Fibroblast of lung (primary cell): ENCODE measurements at regions not wholly inside any gene's neighbourhood (a gene's known extent, or its start where the extent isn't known, plus 50 kb on each side); places are given as distances from the start of the nearest gene placed in this dataset.
A peak's percentile ranks its signal among the peaks of the same experiment; 100 is the strongest.

Experiments used
- DNase-seq, 2 donors: peaks; one replicate each; pipeline versions ENCODE4 v3.0.0 to v3.0.0-alpha.2; 2010; ENCODE audit warnings: low read depth in 2 of 2
- H2AFZ ChIP-seq: 2 replicates; pipeline ENCODE4 v1.5.1; 2012; ENCODE audit warnings: low read length, control low read depth, inconsistent platforms
- H3K27ac ChIP-seq: 2 replicates; pipeline ENCODE4 v1.5.1; 2011; ENCODE audit warnings: low read length, control low read depth; ENCODE audit not compliant: insufficient read depth
- H3K27me3 ChIP-seq: 2 replicates; pipeline ENCODE4 v1.5.1; 2011; ENCODE audit warnings: mild to moderate bottlenecking, low read length; ENCODE audit not compliant: control insufficient read depth, insufficient read depth
- H3K36me3 ChIP-seq: 2 replicates; pipeline ENCODE4 v1.5.1; 2011; ENCODE audit warnings: low read length; ENCODE audit not compliant: control insufficient read depth, insufficient read depth
- H3K4me1 ChIP-seq: 2 replicates; pipeline ENCODE4 v1.5.1; 2011; ENCODE audit warnings: low read length; ENCODE audit not compliant: control insufficient read depth, insufficient read depth; ENCODE audit errors: extremely low read depth
- H3K4me2 ChIP-seq: 2 replicates; pipeline ENCODE4 v1.5.1; 2011; ENCODE audit warnings: low read length, control low read depth; ENCODE audit not compliant: insufficient read depth; ENCODE audit errors: extremely low read depth
- H3K4me3 ChIP-seq, 4 experiments: fragments of 200-600 bp in 1 of 4; sonication (generic) in 1 of 4; replicated peaks in 1 of 4; 2 replicates each; pipeline ENCODE4 v1.5.1; 2011 to 2016; ENCODE audit warnings: low read length in 4 of 4, low read depth in 3 of 4, mild to moderate bottlenecking in 3 of 4, control low read depth in 2 of 4, inconsistent platforms in 1 of 4, mixed read lengths in 1 of 4; ENCODE audit not compliant: insufficient read depth in 1 of 4; ENCODE audit errors: control extremely low read depth in 1 of 4
- H3K79me2 ChIP-seq: 2 replicates; pipeline ENCODE4 v1.5.1; 2012; ENCODE audit warnings: mild to moderate bottlenecking, low read length, inconsistent platforms; ENCODE audit not compliant: control insufficient read depth, insufficient read depth
- H3K9ac ChIP-seq: 2 replicates; pipeline ENCODE4 v1.5.1; 2011; ENCODE audit warnings: mild to moderate bottlenecking, low read length, control low read depth; ENCODE audit not compliant: insufficient read depth
- H3K9me3 ChIP-seq: 2 replicates; pipeline ENCODE4 v1.5.1; 2012; ENCODE audit warnings: low read depth, low read length; ENCODE audit not compliant: control insufficient read depth, insufficient read depth
- H4K20me1 ChIP-seq: 2 replicates; pipeline ENCODE4 v1.5.1; 2011; ENCODE audit warnings: low read length; ENCODE audit not compliant: control insufficient read depth, insufficient read depth; ENCODE audit errors: extremely low read depth
- CTCF ChIP-seq, 2 donors: IDR thresholded peaks in 1 of 2; conservative IDR thresholded peaks in 1 of 2; 1 replicate in 1 of 2; 2 replicates in 1 of 2; pipeline ENCODE4 v1.5.1; 2011 to 2012; ENCODE audit warnings: low read length in 2 of 2, control low read depth in 1 of 2, inconsistent platforms in 1 of 2, low read depth in 1 of 2, mild to moderate bottlenecking in 1 of 2
- EZH2 ChIP-seq: IDR thresholded peaks from 2 replicates; pipeline ENCODE4 v1.5.1; 2012; ENCODE audit warnings: low read length, control low read depth, mild to moderate bottlenecking; ENCODE audit errors: missing control alignments

- Histone ChIP-seq H3K36me3 (no peaks in the 10 kb centered on the region), H3K9me3 (no peaks in the 10 kb centered on the region), H3K27me3 (no peaks in the 10 kb centered on the region), H3K79me2 (no peaks in the 10 kb centered on the region), H4K20me1 (no peaks in the 10 kb centered on the region), H3K9ac (no peak overlapping the region), H3K4me3 (no peak overlapping the region), H3K4me1 (no peaks in the 10 kb centered on the region), H2AFZ (no peak overlapping the region), H3K4me2 (no peak overlapping the region), H3K27ac (no peak overlapping the region)
- peak in 1 of 2 donors; percentile 41 for DNase-seq
- no peak for TF ChIP-seq CTCF (conservative IDR thresholded peaks at IDR 0.05 in 1 of 2, IDR thresholded peaks at IDR 0.05 in 1 of 2; ENCODE audit: low read depth in 1 of 2, low read length in 2 of 2)
- no peak for TF ChIP-seq EZH2
These were observed 112.0 kb upstream of the CHRM3 start for GRCh38 chr1:239274242-239274830.

- no peaks in the 10 kb centered on the region for H3K4me1 ChIP-seq
- no peak for TF ChIP-seq EZH2
- no peak for TF ChIP-seq CTCF (conservative IDR thresholded peaks at IDR 0.05 in 1 of 2, IDR thresholded peaks at IDR 0.05 in 1 of 2; ENCODE audit: low read depth in 1 of 2, low read length in 2 of 2)
- no peak overlapping the region for H3K4me3 ChIP-seq
These were observed 115.9 kb upstream of the CHRM3 start for GRCh38 chr1:239270509-239270908.

GRCh38 chr1:239269706-239270105 lies 116.7 kb upstream of the CHRM3 start:
- Histone ChIP-seq H4K20me1 (no peaks in the 10 kb centered on the region), H3K9ac (no peak overlapping the region), H3K4me2 (no peak overlapping the region), H3K4me1 (no peaks in the 10 kb centered on the region), H3K36me3 (no peaks in the 10 kb centered on the region), H3K4me3 (no peak overlapping the region), H3K79me2 (no peaks in the 10 kb centered on the region), H3K27me3 (no peaks in the 10 kb centered on the region), H2AFZ (no peak overlapping the region), H3K9me3 (no peaks in the 10 kb centered on the region), H3K27ac (no peak overlapping the region)
- DNase-seq = no peak
- TF ChIP-seq CTCF (conservative IDR thresholded peaks at IDR 0.05 in 1 of 2, IDR thresholded peaks at IDR 0.05 in 1 of 2; ENCODE audit: low read depth in 1 of 2, low read length in 2 of 2) = no peak
- TF ChIP-seq EZH2 = no peak

More at GRCh38 chr1:239270509-239270908, 115.9 kb upstream of the CHRM3 start:
- H3K4me2 ChIP-seq = no peak overlapping the region
- no peaks in the 10 kb centered on the region for H3K9me3 ChIP-seq
- H2AFZ ChIP-seq = no peak overlapping the region
- H3K9ac ChIP-seq = no peak overlapping the region
- H3K27ac ChIP-seq = no peak overlapping the region
- no peaks in the 10 kb centered on the region for H3K36me3 ChIP-seq
- H4K20me1 ChIP-seq = no peaks in the 10 kb centered on the region
- H3K79me2 ChIP-seq = no peaks in the 10 kb centered on the region
- DNase-seq = no peak
- H3K27me3 ChIP-seq = no peaks in the 10 kb centered on the region
